ENCODE measurements at regions not wholly inside any gene's neighbourhood (a gene's known extent, or its start where the extent isn't known, plus 50 kb on each side); places are given as distances from the start of the nearest gene placed in this dataset.

- Histone ChIP-seq H3K4me3 (no peak overlapping the region), H3K4me1 (no peaks in the 10 kb centered on the region), H3K36me3 (no peaks in the 10 kb centered on the region), H3K27ac (no peak overlapping the region), H3K27me3 (no peaks in the 10 kb centered on the region), H3K9me3 (no peaks in the 10 kb centered on the region)
- DNase-seq (ENCODE audit: low spot score in 2 of 2), result no peak
- intact Hi-C loops (cut with DNase I), result no loop called here
- TF ChIP-seq, protein P1, sequence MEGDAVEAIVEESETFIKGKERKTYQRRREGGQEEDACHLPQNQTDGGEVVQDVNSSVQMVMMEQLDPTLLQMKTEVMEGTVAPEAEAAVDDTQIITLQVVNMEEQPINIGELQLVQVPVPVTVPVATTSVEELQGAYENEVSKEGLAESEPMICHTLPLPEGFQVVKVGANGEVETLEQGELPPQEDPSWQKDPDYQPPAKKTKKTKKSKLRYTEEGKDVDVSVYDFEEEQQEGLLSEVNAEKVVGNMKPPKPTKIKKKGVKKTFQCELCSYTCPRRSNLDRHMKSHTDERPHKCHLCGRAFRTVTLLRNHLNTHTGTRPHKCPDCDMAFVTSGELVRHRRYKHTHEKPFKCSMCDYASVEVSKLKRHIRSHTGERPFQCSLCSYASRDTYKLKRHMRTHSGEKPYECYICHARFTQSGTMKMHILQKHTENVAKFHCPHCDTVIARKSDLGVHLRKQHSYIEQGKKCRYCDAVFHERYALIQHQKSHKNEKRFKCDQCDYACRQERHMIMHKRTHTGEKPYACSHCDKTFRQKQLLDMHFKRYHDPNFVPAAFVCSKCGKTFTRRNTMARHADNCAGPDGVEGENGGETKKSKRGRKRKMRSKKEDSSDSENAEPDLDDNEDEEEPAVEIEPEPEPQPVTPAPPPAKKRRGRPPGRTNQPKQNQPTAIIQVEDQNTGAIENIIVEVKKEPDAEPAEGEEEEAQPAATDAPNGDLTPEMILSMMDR (IDR thresholded peaks at IDR 0.05), result no peak
Measured at GRCh38 chr3:168862466-168862865, 766.7 kb upstream of the GOLIM4 start.

DNA sequence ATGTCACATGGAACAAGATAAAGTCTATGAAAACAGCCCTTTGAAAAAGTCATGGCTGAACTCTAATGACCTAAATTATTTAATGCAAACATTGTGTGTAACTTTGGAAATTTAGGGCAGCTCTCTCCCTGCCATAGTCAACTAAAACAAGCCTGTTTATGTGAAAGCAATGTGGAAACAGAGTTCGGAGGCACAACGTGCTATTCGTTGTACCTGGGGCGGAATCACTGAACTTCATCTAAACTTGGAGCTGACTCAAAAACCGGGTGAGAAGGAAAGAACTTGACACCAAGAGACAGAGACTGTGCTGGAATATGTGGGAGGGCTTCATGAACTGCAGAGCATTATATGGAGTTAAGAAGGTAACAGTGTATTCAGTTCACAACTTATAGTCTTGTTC lies 764.9 kb upstream of the GOLIM4 start:
- TF ChIP-seq, protein P1 (IDR thresholded peaks at IDR 0.05), result no peak
- no peak for DNase-seq (ENCODE audit: low spot score in 2 of 2)
- Histone ChIP-seq H3K4me1 (no peaks in the 10 kb centered on the region), H3K27me3 (no peaks in the 10 kb centered on the region), H3K9me3 (no peaks in the 10 kb centered on the region), H3K36me3 (no peaks in the 10 kb centered on the region), H3K4me3 (no peak overlapping the region), H3K27ac (no peak overlapping the region)
- intact Hi-C loops (cut with DNase I), result no loop called here

GRCh38 chr3:168860028-168860427 lies 764.3 kb upstream of the GOLIM4 start:
- H3K27me3 ChIP-seq, result no peaks in the 10 kb centered on the region
- H3K4me1 ChIP-seq, result no peaks in the 10 kb centered on the region
- H3K36me3 ChIP-seq, result no peaks in the 10 kb centered on the region
- no peak overlapping the region for H3K27ac ChIP-seq
- no peak for DNase-seq (ENCODE audit: low spot score in 2 of 2)
- intact Hi-C loops (cut with DNase I), result no loop called here
- H3K4me3 ChIP-seq, result no peak overlapping the region
- H3K9me3 ChIP-seq, result no peaks in the 10 kb centered on the region
- TF ChIP-seq, protein P1 (IDR thresholded peaks at IDR 0.05), result no peak

- Histone ChIP-seq H3K27ac (no peak overlapping the region), H3K36me3 (no peaks in the 10 kb centered on the region), H3K4me1 (no peaks in the 10 kb centered on the region), H3K4me3 (no peak overlapping the region), H3K27me3 (no peaks in the 10 kb centered on the region), H3K9me3 (no peaks in the 10 kb centered on the region)
- DNase-seq (ENCODE audit: low spot score in 2 of 2), result no peak
- intact Hi-C loops (cut with DNase I), result no loop called here
- TF ChIP-seq, protein P1 (IDR thresholded peaks at IDR 0.05), result no peak
Measured at GRCh38 chr3:168859574-168859973, 763.9 kb upstream of the GOLIM4 start.

DNA sequence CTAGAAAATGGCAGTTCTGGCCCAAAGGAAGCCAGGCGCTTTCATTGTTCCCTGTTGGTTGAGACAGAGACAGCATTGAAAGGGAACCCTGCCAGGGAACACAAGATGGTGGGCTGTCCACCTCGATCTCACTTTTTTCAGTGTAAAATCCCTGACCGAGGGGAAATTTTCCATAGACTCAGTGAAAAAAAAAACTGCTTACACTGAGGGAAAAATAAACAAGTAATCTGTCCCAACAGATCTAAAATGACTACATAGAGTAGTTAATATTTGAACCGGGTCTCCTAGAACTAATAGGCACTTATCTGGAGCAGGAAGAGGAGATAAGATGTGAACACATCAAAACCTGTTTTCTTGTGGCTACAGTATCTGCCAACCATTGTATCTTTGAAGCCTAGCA lies 763.4 kb upstream of the GOLIM4 start:
- TF ChIP-seq, protein P1 (IDR thresholded peaks at IDR 0.05), result no peak
- no peaks in the 10 kb centered on the region for H3K36me3 ChIP-seq
- no peak for DNase-seq (ENCODE audit: low spot score in 2 of 2)
- no peaks in the 10 kb centered on the region for H3K9me3 ChIP-seq
- no peaks in the 10 kb centered on the region for H3K27me3 ChIP-seq
- no peak overlapping the region for H3K4me3 ChIP-seq
- no peaks in the 10 kb centered on the region for H3K4me1 ChIP-seq
- intact Hi-C loops (cut with DNase I), result no loop called here
- no peak overlapping the region for H3K27ac ChIP-seq

DNA sequence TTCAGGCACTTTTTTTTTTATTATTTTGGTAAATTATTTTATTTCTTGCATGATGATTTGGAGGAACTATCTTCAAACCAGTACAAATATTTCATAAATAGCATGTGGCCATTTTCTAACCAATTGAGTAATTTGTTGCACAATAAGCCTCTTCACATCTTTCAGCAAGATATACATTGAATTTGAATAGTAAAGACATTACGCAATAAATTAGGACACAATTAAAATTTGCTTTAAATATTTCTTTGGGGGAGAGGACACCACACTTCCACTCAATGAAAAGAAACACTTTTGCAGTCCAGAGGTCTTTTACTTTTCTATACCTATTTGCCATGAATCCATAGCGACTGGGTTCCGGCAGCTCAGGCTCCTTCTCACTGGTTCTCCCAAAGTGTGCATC lies 762.6 kb upstream of the GOLIM4 start:
- Histone ChIP-seq H3K4me3 (no peak overlapping the region), H3K9me3 (no peaks in the 10 kb centered on the region), H3K27me3 (no peaks in the 10 kb centered on the region), H3K4me1 (no peaks in the 10 kb centered on the region), H3K36me3 (no peaks in the 10 kb centered on the region), H3K27ac (no peak overlapping the region)
- intact Hi-C loops (cut with DNase I), result no loop called here
- no peak for DNase-seq (ENCODE audit: low spot score in 2 of 2)
- TF ChIP-seq, protein P1 (IDR thresholded peaks at IDR 0.05), result no peak
